ENCODE measurements at regions not wholly inside any gene's neighbourhood (a gene's known extent, or its start where the extent isn't known, plus 50 kb on each side); places are given as distances from the start of the nearest gene placed in this dataset.
"Not testable (repeated sequence)": the region's sequence is repeated elsewhere in the genome, so short reads cannot be mapped to it uniquely, and the experiment has no call there.

GRCh38 chr21:16218682-16219343, 489.0 kb downstream of the USP25 start:
- no peak for TF ChIP-seq CTCF (IDR thresholded peaks at IDR 0.05)
- TF ChIP-seq POLR2A (IDR thresholded peaks at IDR 0.05), result no peak
- Histone ChIP-seq H3K9me3 (no peaks in the 10 kb centered on the region), H3K4me1 (peaks cover 0 to 35% (median 11%) of the 10 kb centered on the region in 12 donors), H3K27ac (no peak overlapping the region), H3K4me3 (no peak overlapping the region), H3K27me3 (no peaks in the 10 kb centered on the region), H3K36me3 (peaks cover 0 to 5% (median 0%) of the 10 kb centered on the region in 9 donors)
- ATAC-seq (no peak), DNase-seq (no peak)
- intact Hi-C loops (cut with DNase I), result loop anchor here in 1 of 10 donors (10.0 kb wide), 1 partner anchor 66 kb away; no protein-coding TSS in a partner anchor
- 90 to 97% (median 93%) methylated on average over 4 of the region's 4 CpGs for WGBS, 4 donors

GRCh38 chr21:16224756-16225155, 495.0 kb downstream of the USP25 start:
- H3K27ac ChIP-seq; H3K4me1 ChIP-seq; DNase-seq; intact Hi-C loops (cut with DNase I); H3K4me3 ChIP-seq; H3K36me3 ChIP-seq; ATAC-seq; H3K27me3 ChIP-seq: not testable (repeated sequence)
- 68 to 80% (median 74%) methylated on average over 2 to 3 of the region's 3 CpGs for WGBS, 4 donors
- H3K9me3 ChIP-seq, result peaks cover 0 to 30% (median 3%) of the 10 kb centered on the region in 12 donors

- no peak overlapping the region for H3K27ac ChIP-seq
- no peak overlapping the region for H3K4me3 ChIP-seq
- peaks cover 0 to 8% (median 0%) of the 10 kb centered on the region in 12 donors for H3K4me1 ChIP-seq
- no peaks in the 10 kb centered on the region for H3K36me3 ChIP-seq
- intact Hi-C loops (cut with DNase I), result no loop called here
- TF ChIP-seq POLR2A (IDR thresholded peaks at IDR 0.05) (no peak), CTCF (IDR thresholded peaks at IDR 0.05) (no peak)
- H3K9me3 ChIP-seq, result peaks cover 0 to under 1% (median 0%) of the 10 kb centered on the region in 12 donors
- DNase-seq (no peak), ATAC-seq (no peak)
- H3K27me3 ChIP-seq, result no peaks in the 10 kb centered on the region
- 59 to 77% (median 66%) methylated on average over 11 of the region's 11 CpGs for WGBS, 4 donors
Measured at GRCh38 chr21:16239659-16240265, 510.0 kb downstream of the USP25 start.

GRCh38 chr21:16241016-16241415, 511.2 kb downstream of the USP25 start:
- H3K27me3 ChIP-seq, result no peaks in the 10 kb centered on the region
- ATAC-seq (no peak), DNase-seq (no peak)
- intact Hi-C loops (cut with DNase I), result no loop called here
- peaks cover 0 to 13% (median 0%) of the 10 kb centered on the region in 12 donors for H3K9me3 ChIP-seq
- no peak for TF ChIP-seq POLR2A (IDR thresholded peaks at IDR 0.05)
- no peak for TF ChIP-seq CTCF (IDR thresholded peaks at IDR 0.05)
- H3K4me3 ChIP-seq, result no peak overlapping the region
- no peak overlapping the region for H3K27ac ChIP-seq
- 84 to 89% (median 88%) methylated on average over 2 of the region's 2 CpGs for WGBS, 4 donors
- H3K36me3 ChIP-seq, result no peaks in the 10 kb centered on the region
- H3K4me1 ChIP-seq, result peaks cover 0 to 8% (median 0%) of the 10 kb centered on the region in 12 donors

Data from heart left ventricle (tissue), 16 donors.